HG03060 (cell line): ENCODE measurements at regions not wholly inside any gene's neighbourhood (a gene's known extent, or its start where the extent isn't known, plus 50 kb on each side); places are given as distances from the start of the nearest gene placed in this dataset.

Experiments
- ATAC-seq: cut with Tn5 transposase; IDR thresholded peaks from one replicate; pipeline ENCODE4 v1.9.1; 2021; ENCODE audit warnings: low read depth, moderate number of reproducible peaks; ENCODE audit not compliant: unreplicated experiment

GRCh38 chr4:26267087-26267486 lies 53.7 kb upstream of the RBPJ start:
- ATAC-seq: no peak

- ATAC-seq: no peak
These were observed 52.6 kb upstream of the RBPJ start for GRCh38 chr4:26268246-26268645.

GRCh38 chr4:26269038-26269437 lies 51.8 kb upstream of the RBPJ start:
- no peak for ATAC-seq
